ENCODE measurements at regions not wholly inside any gene's neighbourhood (a gene's known extent, or its start where the extent isn't known, plus 50 kb on each side); places are given as distances from the start of the nearest gene placed in this dataset.
"Not testable (repeated sequence)": the region's sequence is repeated elsewhere in the genome, so short reads cannot be mapped to it uniquely, and the experiment has no call there.

DNA sequence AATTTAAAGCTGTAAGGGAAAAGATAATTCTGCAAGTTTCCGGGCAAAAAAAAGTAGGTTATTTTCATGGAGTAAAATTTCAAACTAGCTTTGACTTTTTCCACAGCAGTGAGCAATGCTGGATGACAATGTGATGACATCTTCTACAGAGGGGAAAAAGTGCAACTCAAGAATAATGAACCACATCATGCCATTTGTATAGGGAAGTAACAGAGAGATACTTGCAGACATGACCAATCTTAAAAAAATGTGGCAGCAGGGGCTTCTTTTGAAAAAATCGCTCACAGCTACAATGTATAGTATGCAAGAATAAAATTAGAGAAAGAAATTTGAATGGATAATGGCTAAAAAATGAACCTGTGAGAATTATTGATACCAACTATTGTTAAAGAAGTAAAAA lies 115.5 kb downstream of the DHRS2 start:
- TF ChIP-seq CTCF (conservative IDR thresholded peaks at IDR 0.05; ENCODE audit: low read depth, low read length): no peak
- H3K4me2 ChIP-seq: no peak overlapping the region
- H3K79me2 ChIP-seq (ENCODE audit: insufficient read depth, low read depth): no peaks in the 10 kb centered on the region
- H2AFZ ChIP-seq (ENCODE audit: low read depth): no peak overlapping the region
- H3K27me3 ChIP-seq (ENCODE audit: insufficient read depth, low read depth): no peaks in the 10 kb centered on the region
- H3K36me3 ChIP-seq (ENCODE audit: insufficient read depth): no peaks in the 10 kb centered on the region
- H3K4me3 ChIP-seq (IDR thresholded peaks at IDR 0.05; ENCODE audit: insufficient read depth, low read depth, low read length): no peak overlapping the region
- no peak overlapping the region for H3K27ac ChIP-seq
- H3K4me1 ChIP-seq (ENCODE audit: low read depth, poor library complexity, severe bottlenecking): no peaks in the 10 kb centered on the region
- no peak overlapping the region for H3K9ac ChIP-seq
- H4K20me1 ChIP-seq (ENCODE audit: insufficient read depth): no peaks in the 10 kb centered on the region

DNA sequence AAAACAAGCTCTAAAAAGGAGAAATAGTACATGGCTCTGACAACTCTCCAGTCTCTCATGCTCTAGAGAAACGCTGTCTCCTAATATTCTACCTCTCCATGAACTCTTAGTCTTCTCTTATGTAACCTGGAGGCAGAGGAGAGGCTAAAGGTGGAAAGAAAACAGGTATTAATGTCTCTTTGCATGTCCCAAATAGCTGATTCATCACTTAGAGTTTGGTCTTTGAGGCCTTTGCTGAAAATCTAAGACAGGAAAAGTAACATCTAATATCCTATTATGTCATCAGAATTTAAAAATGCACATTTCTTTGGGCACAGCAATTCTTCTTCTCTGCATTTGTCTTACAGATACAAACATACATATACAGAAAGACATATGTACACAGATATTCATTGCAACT lies 127.2 kb downstream of the DHRS2 start:
- Histone ChIP-seq H3K36me3 (ENCODE audit: insufficient read depth) (no peaks in the 10 kb centered on the region), H3K4me3 (IDR thresholded peaks at IDR 0.05; ENCODE audit: insufficient read depth, low read depth, low read length) (no peak overlapping the region), H3K79me2 (ENCODE audit: insufficient read depth, low read depth) (no peaks in the 10 kb centered on the region), H3K4me1 (ENCODE audit: low read depth, poor library complexity, severe bottlenecking) (no peaks in the 10 kb centered on the region), H4K20me1 (ENCODE audit: insufficient read depth) (no peaks in the 10 kb centered on the region), H3K27me3 (ENCODE audit: insufficient read depth, low read depth) (no peaks in the 10 kb centered on the region), H3K4me2 (no peak overlapping the region), H3K27ac (no peak overlapping the region), H2AFZ (ENCODE audit: low read depth) (no peak overlapping the region), H3K9ac (no peak overlapping the region)
- TF ChIP-seq CTCF (conservative IDR thresholded peaks at IDR 0.05; ENCODE audit: low read depth, low read length): no peak

GRCh38 chr14:23766737-23767401 lies 130.7 kb downstream of the DHRS2 start:
- Histone ChIP-seq H3K4me3 (IDR thresholded peaks at IDR 0.05; ENCODE audit: insufficient read depth, low read depth, low read length) (no peak overlapping the region), H3K4me1 (ENCODE audit: low read depth, poor library complexity, severe bottlenecking) (no peaks in the 10 kb centered on the region), H3K4me2 (no peak overlapping the region), H4K20me1 (ENCODE audit: insufficient read depth) (no peaks in the 10 kb centered on the region), H3K9ac (no peak overlapping the region), H3K79me2 (ENCODE audit: insufficient read depth, low read depth) (no peaks in the 10 kb centered on the region), H2AFZ (ENCODE audit: low read depth) (no peak overlapping the region), H3K27me3 (ENCODE audit: insufficient read depth, low read depth) (no peaks in the 10 kb centered on the region), H3K27ac (no peak overlapping the region), H3K36me3 (ENCODE audit: insufficient read depth) (no peaks in the 10 kb centered on the region)
- TF ChIP-seq CTCF (conservative IDR thresholded peaks at IDR 0.05; ENCODE audit: low read depth, low read length): no peak

DNA sequence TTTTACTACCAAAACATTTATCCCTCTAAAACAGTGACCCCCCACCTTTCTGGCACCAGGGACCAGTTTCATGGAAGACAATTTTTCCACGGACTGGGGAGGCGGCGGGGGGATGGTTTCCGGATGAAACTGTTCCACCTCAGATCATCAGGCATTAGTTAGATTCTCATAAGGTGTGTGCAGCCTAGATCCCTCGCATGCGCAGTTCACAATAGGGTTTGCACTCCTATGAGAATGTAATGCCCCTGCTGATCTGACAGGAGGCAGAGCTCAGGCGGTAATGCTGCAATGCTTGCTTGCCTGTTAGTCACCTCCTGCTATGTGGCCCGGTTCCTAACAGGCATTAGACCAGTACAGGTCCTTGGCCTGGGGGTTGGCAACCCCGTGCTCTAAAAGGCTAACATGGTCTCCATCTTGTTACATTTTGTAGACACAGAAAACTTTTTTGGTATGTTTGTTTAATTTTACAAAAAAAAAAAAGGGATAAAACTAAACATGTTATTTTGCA lies 133.1 kb downstream of the DHRS2 start:
- not testable (repeated sequence) for H3K27me3 ChIP-seq (ENCODE audit: insufficient read depth, low read depth); H3K9ac ChIP-seq; H2AFZ ChIP-seq (ENCODE audit: low read depth); H3K4me2 ChIP-seq; H3K36me3 ChIP-seq (ENCODE audit: insufficient read depth); H4K20me1 ChIP-seq (ENCODE audit: insufficient read depth); H3K4me1 ChIP-seq (ENCODE audit: low read depth, poor library complexity, severe bottlenecking); H3K4me3 ChIP-seq (IDR thresholded peaks at IDR 0.05; ENCODE audit: insufficient read depth, low read depth, low read length); H3K79me2 ChIP-seq (ENCODE audit: insufficient read depth, low read depth); H3K27ac ChIP-seq

GRCh38 chr14:23773981-23774380 lies 137.8 kb downstream of the DHRS2 start:
- no peak overlapping the region for H2AFZ ChIP-seq (ENCODE audit: low read depth)
- no peaks in the 10 kb centered on the region for H4K20me1 ChIP-seq (ENCODE audit: insufficient read depth)
- H3K27ac ChIP-seq: no peak overlapping the region
- no peak overlapping the region for H3K9ac ChIP-seq
- no peaks in the 10 kb centered on the region for H3K79me2 ChIP-seq (ENCODE audit: insufficient read depth, low read depth)
- TF ChIP-seq CTCF (conservative IDR thresholded peaks at IDR 0.05; ENCODE audit: low read depth, low read length): no peak
- no peaks in the 10 kb centered on the region for H3K36me3 ChIP-seq (ENCODE audit: insufficient read depth)
- no peaks in the 10 kb centered on the region for H3K27me3 ChIP-seq (ENCODE audit: insufficient read depth, low read depth)
- no peaks in the 10 kb centered on the region for H3K4me1 ChIP-seq (ENCODE audit: low read depth, poor library complexity, severe bottlenecking)
- H3K4me2 ChIP-seq: no peak overlapping the region
- H3K4me3 ChIP-seq (IDR thresholded peaks at IDR 0.05; ENCODE audit: insufficient read depth, low read depth, low read length): no peak overlapping the region

Data from KMS-11 (cell line).